Lung microvascular endothelial cell (primary cell): ENCODE measurements at regions not wholly inside any gene's neighbourhood (a gene's known extent, or its start where the extent isn't known, plus 50 kb on each side); places are given as distances from the start of the nearest gene placed in this dataset.

Source experiments
- DNase-seq, 2 donors: peaks; one replicate each; pipeline versions ENCODE4 v3.0.0 to v3.0.0-alpha.2; 2010; ENCODE audit warnings: low read depth in 2 of 2

DNA sequence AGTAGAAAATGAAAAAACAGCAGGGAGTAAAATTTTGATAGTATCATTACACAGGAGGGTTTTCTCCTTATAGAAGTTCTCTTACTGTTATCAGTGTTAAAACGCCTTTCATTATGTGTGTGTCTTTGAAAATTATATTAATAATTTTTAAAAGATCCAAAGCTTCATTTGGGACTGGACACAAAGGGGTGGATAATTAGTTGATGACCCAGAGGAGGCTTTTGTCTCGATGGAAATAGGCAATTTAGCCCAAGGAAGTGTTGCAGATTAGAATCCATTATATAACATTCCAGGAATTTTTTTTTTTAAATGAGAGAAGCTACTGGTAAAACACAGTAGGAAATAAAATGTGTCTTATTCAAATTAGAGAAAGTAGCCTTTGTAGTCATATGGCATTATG is 1339.3 kb downstream of the FSTL5 start:
- DNase-seq: no peak

DNA sequence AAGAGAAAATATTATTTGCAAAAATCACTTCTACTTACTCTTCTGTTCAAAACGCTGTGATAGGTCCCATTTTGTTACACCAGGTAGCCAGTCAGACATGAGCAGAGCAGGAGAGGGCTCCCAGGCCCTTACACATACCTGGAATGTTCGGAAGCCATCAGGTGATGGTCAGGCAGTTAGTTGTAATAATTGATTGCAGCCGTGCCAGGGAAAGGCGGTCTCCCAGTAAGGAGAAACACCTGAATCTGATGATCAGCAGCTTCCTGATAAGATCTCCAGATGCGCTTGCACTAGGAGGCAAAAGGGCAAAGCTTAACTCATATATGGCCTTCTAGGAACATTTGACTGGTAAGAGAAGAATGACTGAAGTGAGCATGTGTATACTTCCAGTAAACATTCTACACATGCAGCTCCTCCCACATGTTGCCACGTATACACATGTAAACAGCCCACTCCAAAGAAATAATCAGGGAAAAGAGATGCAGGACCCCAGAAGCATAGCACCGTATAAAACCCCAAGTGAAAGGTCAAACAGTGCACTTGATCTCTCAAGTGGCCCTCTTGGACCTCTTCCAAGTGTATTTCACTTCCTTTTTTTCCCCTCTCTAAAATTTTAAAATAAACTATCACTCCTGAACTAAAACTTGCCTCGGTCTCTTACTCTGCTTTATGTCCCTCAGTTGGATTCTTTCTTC is 1338.0 kb downstream of the FSTL5 start:
- no peak for DNase-seq

DNA sequence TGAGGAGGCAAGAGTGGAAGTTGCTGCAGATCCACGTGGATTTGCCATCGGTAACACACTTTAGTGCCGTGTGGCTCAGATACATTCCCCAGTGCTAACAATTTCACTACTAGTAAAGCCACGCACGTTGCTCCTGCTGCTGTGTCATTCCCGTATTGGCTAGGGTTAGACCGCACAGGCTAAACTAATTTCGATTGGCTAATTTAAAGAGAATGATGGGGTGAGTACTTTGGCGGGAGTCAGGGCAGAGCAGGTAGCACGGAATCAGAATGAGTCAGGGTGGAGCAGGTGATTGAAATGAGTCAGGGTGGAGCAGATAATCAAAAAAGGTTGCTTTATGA is 1337.5 kb downstream of the FSTL5 start:
- DNase-seq: no peak

DNA sequence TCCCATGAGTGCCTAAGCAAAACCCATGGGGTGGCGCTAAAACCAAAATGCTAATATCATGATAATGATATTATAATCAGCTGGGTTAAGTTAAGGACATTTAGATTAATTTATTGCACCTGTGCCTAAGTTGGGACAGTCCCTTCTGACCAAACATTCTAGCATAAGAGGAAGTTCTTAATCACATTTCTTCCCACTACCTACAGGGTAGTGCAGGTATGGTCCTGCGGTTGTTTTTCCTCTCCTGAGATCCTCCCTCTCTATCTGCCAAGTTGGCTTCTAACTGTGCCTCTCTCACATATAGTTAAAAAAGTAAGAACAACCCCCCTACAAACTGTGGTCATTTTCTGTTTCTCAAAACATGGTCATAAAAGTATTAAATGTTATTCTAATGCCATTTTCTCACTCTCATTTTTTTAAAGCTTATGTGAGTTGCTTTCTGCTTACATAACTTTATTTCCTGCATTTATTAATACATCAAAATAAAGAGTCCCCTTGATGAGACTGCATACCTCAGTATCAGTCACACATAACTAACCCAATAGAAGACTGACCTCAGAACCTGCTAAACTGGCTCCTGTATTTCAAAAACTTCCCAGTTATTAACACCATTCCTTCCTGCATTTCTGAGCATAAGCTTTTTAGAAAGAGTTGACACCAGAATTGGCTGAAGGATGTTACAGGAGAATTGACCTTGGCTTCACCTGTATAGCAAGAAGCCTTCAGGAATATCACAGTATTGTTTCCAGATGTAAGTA is 1332.5 kb downstream of the FSTL5 start:
- DNase-seq: no peak

DNA sequence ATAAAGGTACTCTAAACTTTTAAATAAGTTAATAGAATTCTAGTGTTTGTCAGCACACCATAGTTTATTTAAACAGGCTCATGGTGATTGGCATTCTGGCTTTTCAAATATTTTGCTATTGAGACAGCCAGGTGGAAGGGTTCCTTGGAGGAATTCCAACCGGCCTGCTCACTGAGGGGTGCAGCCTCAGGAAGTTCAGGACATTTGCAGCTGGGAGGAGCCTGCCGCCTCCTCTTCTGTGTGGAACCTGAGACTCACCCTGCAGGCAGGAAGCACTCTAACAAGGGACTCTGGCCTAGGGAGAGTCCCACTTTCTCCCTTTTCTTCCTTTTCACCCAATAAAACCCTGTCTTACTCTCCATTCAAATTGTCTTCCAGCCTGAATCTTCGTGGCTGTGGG is 1328.0 kb downstream of the FSTL5 start:
- no peak for DNase-seq

DNA sequence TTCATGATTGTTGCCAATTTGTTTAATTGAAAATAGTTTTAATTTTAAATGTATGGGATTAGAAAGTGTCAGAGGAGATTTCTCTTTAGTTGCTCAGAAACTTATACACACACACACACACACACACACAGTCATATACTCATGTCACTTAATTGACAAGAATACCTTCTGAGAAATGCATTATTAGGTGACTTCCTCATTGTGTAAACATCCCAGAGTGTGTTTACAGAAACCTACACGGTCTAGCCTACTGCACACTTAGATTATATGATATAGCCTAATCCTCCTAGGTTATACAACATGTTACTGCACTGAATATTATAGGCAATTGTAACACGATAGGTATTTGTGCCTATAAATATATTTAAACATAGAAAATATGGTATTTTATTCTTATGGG is 1327.4 kb downstream of the FSTL5 start:
- no peak for DNase-seq

GRCh38 chr4:160846121-160846520 is 1317.7 kb downstream of the FSTL5 start:
- DNase-seq: no peak

DNA sequence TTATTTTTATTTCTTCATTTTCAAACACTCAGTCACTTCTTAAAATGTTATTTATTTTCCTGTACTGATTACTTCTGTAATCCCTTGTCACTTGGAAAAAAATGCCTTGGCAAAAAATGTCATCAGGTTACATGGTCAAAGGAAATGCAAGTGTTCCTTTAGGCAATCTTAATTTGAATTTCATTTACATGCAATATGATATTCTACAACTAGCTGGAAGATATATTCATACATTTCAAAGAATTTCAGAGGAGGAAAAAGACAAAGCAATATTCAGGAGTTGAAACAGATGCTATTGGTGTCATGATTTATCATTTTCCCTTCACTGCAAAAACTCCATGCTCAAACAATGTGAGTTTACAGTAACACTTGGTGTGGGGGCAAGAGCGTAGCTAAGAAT is 1316.6 kb downstream of the FSTL5 start:
- no peak for DNase-seq

- no peak for DNase-seq
Measured at GRCh38 chr4:160848489-160848888, 1315.3 kb downstream of the FSTL5 start.

GRCh38 chr4:160848901-160849760 is 1314.7 kb downstream of the FSTL5 start:
- no peak for DNase-seq

- DNase-seq: no peak
Measured at GRCh38 chr4:160864253-160864652, 1299.5 kb downstream of the FSTL5 start.

GRCh38 chr4:160869899-160870298 is 1293.9 kb downstream of the FSTL5 start:
- DNase-seq: no peak

GRCh38 chr4:160872491-160872890 is 1291.3 kb downstream of the FSTL5 start:
- DNase-seq: no peak

DNA sequence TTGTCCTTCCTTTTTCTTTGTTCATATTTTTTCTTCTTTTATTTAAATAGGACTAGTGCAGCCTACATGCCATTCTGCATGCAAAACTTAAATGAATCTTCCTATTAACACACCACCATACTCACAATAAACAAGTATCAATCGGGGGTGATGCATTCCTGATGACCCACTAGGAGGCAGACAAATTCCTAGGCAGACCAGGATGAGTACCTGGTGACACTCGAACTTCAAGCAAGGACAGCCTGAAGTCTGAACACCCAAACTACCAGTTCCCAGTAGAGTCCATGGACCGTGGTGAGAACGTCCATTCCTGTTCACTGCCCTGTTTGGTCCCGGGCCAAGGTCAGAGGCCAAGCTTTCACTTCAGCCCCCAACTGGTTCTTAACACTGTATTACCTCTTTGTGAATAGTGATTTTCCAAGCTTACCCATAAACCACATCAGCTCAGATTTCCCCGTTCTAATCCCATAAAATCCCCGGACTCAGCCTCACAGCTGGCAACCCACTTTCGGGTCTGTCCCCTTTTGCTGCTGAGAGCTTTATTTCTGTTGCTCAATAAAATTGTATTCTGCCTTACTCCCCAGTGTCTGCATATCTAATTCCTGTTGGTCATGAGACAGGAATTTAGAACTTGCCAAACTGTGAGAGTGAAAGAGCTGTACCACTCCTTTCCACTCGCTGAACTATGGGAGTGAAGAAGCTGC is 1286.6 kb downstream of the FSTL5 start:
- DNase-seq: no peak

DNA sequence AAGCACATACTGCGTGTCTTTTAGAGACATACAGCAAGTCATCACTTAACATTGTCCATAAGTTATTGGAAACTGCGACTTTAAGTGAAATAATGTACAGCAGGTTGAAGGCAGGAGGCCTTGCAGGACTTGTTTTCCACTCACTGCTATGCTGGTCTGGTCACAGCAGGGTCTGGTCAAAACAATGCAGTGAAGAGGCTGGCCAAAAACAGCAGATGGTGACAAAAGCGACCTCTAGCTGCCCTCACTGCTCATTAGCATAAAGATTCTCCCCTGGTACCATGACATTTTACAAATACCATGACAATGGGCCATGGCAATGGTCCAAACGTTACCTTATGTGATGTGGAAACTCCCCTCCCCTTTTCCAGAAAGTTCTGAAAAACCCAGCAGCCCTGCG is 1283.6 kb downstream of the FSTL5 start:
- no peak for DNase-seq

DNA sequence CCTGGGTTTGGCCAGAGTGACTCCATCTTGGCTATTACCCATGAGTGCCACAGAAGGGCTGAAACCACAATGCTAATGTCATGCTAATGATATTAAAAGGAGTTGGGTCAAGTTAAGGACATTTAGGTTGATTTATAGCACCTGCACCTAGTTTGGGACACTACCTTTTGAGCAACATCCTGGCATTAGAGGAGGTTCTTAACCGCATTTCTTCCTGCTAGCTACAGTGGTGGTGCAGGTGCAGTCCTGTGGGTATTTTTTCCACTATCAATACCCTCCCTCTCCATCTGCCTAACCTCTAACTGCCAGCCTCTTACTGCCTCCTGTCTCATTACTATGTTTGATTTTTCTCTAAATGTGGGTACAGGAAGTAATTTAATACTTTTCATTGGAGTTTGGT is 1276.1 kb downstream of the FSTL5 start:
- DNase-seq: no peak

- DNase-seq: no peak
Measured at GRCh38 chr4:160894128-160894527, 1269.7 kb downstream of the FSTL5 start.

- no peak for DNase-seq
Measured at GRCh38 chr4:160894809-160895208, 1269.0 kb downstream of the FSTL5 start.

DNA sequence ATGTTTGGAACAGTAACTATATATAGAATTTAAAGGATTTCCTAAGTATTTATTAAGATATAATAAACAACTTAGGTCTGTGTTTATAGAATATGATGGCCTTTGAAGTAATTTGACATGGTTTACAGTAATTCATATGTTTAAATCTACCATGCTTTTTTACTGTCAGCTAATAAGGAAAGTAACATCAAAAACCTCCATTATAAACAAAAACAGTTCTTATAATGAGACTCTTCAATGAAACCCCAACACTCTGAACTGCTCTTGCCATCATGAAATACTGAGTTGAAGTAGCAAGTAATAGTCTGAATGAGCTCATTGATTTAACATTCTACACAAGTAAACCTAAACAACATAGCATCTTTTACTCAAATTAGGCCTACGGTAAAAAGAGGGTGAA is 1236.5 kb downstream of the FSTL5 start:
- DNase-seq: no peak

GRCh38 chr4:160928482-160928881 is 1235.3 kb downstream of the FSTL5 start:
- no peak for DNase-seq

DNA sequence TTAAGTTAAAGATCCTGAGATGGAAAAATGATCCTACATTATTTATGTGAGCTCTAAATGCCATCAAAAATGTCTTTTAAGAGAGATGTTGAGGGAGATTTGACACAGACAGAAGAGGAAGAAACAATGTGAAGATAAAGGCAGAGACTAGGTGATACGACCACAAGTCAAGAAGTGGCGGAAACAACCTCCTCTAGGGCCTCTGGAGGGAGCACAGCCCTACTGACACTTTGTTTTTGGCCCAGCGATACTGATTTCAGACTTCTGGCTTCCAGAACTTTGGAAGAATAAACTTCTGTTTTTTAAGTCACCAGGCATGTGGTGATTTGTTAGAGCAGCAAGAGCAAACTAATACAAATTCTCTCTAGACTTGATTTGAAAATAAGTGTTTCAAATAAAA is 1216.1 kb downstream of the FSTL5 start:
- DNase-seq: no peak

GRCh38 chr4:160956875-160957274 is 1206.9 kb downstream of the FSTL5 start:
- no peak for DNase-seq
